Esophagus squamous epithelium (tissue), 5 donors: ENCODE measurements at regions not wholly inside any gene's neighbourhood (a gene's known extent, or its start where the extent isn't known, plus 50 kb on each side); places are given as distances from the start of the nearest gene placed in this dataset.

Experiments
- DNase-seq: peaks from one replicate; lab custom pipeline; 2025; lab: John Stamatoyannopoulos, UW
- H3K27ac ChIP-seq, 4 donors: fragments of 200-600 bp; sonication (generic); one replicate each; pipeline ENCODE4 v1.5.1; 2016 to 2019; ENCODE audit warnings: mild to moderate bottlenecking in 1 of 4
- H3K27me3 ChIP-seq, 4 donors: fragments of 200-600 bp; sonication (generic); 1 replicate in 3 of 4; 2 replicates in 1 of 4; pipeline versions ENCODE4 v1.5.1 to v1.6.0; 2017 to 2021; ENCODE audit warnings: antibody characterized with exemption in 1 of 4
- H3K36me3 ChIP-seq, 3 donors: fragments of 200-600 bp; sonication (generic); one replicate each; pipeline ENCODE4 v1.5.1; 2016 to 2019
- H3K4me1 ChIP-seq, 3 donors: fragments of 200-600 bp; sonication (generic); one replicate each; pipeline ENCODE4 v1.5.1; 2017 to 2019
- H3K4me3 ChIP-seq, 4 donors: fragments of 200-600 bp; sonication (generic); 1 replicate in 3 of 4; 2 replicates in 1 of 4; pipeline ENCODE4 v1.5.1; 2016 to 2019; ENCODE audit warnings: mild to moderate bottlenecking in 2 of 4, moderate library complexity in 1 of 4
- H3K9me3 ChIP-seq, 3 donors: fragments of 200-600 bp; sonication (generic); one replicate each; pipeline ENCODE4 v1.5.1; 2016 to 2019
- POLR2A ChIP-seq, 4 donors: fragments of 450-650 bp; IDR thresholded peaks; one replicate each; pipeline ENCODE4 v1.6.1; 2017; ENCODE audit warnings: antibody characterized with exemption in 4 of 4, mild to moderate bottlenecking in 4 of 4, moderate library complexity in 3 of 4
- WGBS, 2 donors: methylation state at CpG; one replicate each; pipeline ENCODE4 v1.1.5; 2018; 5-methylcytosine and 5-hydroxymethylcytosine counted together
- intact Hi-C: fragments of 100-400 bp; cut with DNase I; formaldehyde crosslinking; loops from one replicate; pipeline ENCODE4 v1.15.0; 2022
- TF ChIP-seq, protein P1 (sequence below), 6 experiments: fragments of 450-650 bp in 4 of 6; fragments of 200-600 bp in 2 of 6; sonication (generic) in 2 of 6; IDR thresholded peaks; one replicate each; pipeline ENCODE4 v1.5.1; 2016 to 2019; ENCODE audit warnings: antibody characterized with exemption in 6 of 6, mild to moderate bottlenecking in 4 of 6, moderate library complexity in 4 of 6
- donor health status: DM: yes; HTN: yes; CAD: no.

DNA sequence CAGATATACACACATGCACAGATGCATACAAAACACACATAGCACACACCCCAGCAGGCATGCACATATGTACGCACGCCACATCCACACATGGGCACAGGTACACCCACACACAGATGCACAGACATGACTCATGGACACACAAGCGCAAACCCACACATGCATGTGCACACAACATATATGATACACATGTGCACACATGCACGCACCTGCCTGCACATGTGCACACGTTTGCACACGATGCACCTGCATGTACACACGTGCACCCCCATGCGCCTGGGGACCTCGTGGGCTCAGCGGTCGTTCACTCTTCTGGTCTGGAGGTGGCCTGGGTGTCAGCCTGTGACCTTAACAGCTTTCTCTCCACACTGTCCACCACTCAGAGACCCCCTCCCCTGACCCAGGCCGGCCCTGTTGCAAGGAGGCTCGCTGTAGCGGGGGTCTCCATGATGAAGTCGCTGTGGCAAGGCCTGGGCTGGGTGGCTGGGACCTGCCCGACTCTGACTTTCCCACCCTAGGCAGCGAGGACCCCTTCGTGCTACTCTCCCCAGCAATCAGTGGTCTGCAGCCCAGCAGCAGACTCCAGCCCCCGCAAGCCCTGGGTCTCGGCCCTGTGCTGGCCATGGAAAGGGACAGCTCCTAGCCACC is 92.1 kb upstream of the TTC34 start:
- no peaks in the 10 kb centered on the region for H3K36me3 ChIP-seq
- intact Hi-C loops, result no loop called here
- peaks cover 0 to 40% (median 0%) of the 10 kb centered on the region in 4 donors for H3K27me3 ChIP-seq

DNA sequence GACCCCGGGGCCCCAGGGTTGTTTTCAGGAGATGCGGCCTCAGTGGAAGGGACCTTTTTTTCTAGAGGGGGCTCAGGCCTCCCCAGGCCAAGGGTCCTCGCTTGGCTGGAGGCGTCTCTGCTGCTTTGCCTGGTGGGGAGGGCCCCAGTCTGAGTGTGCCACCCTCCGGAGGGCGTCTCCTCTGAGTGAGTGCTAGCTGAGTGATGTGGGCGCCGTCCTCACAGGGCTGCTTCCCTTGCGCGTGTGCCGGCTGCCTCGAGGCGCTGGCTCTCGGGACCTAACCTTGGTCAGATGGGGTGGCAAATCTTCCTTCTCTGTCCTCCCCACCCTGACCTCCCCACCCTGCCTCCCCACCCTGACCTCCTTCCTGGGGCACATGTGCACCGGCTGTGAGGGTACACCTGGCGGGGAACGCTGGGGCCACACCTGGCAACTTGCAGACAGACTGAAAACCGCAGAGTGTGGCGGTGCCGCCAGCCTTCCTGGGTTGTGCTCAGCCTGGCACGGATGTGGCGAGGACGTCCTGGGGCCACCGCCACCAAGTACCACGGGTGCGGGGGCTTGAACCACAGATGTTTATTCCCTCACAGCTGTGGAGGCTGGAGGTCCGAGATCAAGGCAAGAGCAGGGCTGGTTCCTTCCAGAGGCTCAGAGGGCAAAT is 93.0 kb upstream of the TTC34 start:
- Histone ChIP-seq H3K36me3 (no peaks in the 10 kb centered on the region), H3K4me1 (no peaks in the 10 kb centered on the region), H3K27me3 (peaks cover 0 to 36% (median 0%) of the 10 kb centered on the region in 4 donors), H3K4me3 (no peak overlapping the region), H3K27ac (no peak overlapping the region), H3K9me3 (peaks cover 0 to 5% (median 0%) of the 10 kb centered on the region in 3 donors)
- intact Hi-C loops, result no loop called here
- 29 to 92% methylated on average over 1 to 4 of the region's 27 CpGs for WGBS, 2 donors
- TF ChIP-seq POLR2A (IDR thresholded peaks at IDR 0.05), result no peak
- TF ChIP-seq, protein P1, sequence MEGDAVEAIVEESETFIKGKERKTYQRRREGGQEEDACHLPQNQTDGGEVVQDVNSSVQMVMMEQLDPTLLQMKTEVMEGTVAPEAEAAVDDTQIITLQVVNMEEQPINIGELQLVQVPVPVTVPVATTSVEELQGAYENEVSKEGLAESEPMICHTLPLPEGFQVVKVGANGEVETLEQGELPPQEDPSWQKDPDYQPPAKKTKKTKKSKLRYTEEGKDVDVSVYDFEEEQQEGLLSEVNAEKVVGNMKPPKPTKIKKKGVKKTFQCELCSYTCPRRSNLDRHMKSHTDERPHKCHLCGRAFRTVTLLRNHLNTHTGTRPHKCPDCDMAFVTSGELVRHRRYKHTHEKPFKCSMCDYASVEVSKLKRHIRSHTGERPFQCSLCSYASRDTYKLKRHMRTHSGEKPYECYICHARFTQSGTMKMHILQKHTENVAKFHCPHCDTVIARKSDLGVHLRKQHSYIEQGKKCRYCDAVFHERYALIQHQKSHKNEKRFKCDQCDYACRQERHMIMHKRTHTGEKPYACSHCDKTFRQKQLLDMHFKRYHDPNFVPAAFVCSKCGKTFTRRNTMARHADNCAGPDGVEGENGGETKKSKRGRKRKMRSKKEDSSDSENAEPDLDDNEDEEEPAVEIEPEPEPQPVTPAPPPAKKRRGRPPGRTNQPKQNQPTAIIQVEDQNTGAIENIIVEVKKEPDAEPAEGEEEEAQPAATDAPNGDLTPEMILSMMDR (IDR thresholded peaks at IDR 0.05), result no peak
- no peak for DNase-seq

More for the DNA sequence above, 92.1 kb upstream of the TTC34 start:
- H3K9me3 ChIP-seq, result peaks cover 0 to 5% (median 0%) of the 10 kb centered on the region in 3 donors
- no peaks in the 10 kb centered on the region for H3K4me1 ChIP-seq
- no peak for DNase-seq
- no peak overlapping the region for H3K4me3 ChIP-seq
- 85 to 86% methylated on average over 7 to 11 of the region's 20 CpGs for WGBS, 2 donors
- TF ChIP-seq, protein P1 (IDR thresholded peaks at IDR 0.05), result no peak
- no peak for TF ChIP-seq POLR2A (IDR thresholded peaks at IDR 0.05)
- no peak overlapping the region for H3K27ac ChIP-seq

DNA sequence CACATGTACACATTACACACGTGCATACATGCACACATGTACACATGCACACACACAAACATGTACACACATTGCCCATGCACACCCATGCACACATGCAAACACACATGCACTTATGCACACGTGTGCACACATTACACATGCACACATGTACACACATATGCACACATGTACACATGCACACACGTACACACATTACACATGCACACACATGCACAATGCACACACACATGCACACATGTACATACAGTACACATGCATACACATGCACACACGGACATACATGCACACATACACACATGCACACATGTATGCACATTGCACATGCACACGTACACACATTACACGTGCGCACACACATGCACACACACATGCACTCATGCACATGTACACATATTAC is 95.3 kb upstream of the TTC34 start:
- H3K4me3 ChIP-seq, result no peak overlapping the region
- peaks cover 0 to 32% (median 0%) of the 10 kb centered on the region in 4 donors for H3K27me3 ChIP-seq
- no peak for DNase-seq
- intact Hi-C loops, result no loop called here
- peaks cover 0 to 5% (median 0%) of the 10 kb centered on the region in 3 donors for H3K9me3 ChIP-seq
- no peaks in the 10 kb centered on the region for H3K4me1 ChIP-seq
- no peak overlapping the region for H3K27ac ChIP-seq
- 85 to 86% methylated on average over 7 of the region's 7 CpGs for WGBS, 2 donors
- TF ChIP-seq, protein P1 (IDR thresholded peaks at IDR 0.05), result no peak
- no peak for TF ChIP-seq POLR2A (IDR thresholded peaks at IDR 0.05)
- no peaks in the 10 kb centered on the region for H3K36me3 ChIP-seq

DNA sequence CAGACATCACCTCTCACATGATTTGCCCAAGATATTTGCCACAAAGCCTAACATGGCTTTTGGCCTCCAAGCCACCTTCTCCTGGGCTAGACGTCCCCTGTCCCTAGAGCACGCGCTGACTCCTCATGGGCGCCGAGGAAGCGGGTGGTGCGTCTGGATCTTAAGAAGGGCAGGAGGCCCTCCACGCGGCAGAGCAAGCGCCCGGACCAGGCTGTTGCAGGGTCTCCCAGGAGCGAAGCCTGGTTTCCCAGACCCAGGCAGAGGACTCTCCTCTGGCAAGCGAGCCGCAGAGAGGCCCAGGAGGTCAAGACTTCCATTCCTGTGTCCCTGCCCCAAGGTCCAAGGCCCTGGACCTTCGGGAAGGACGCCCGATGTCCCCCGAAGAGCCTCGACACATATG is 101.7 kb upstream of the TTC34 start:
- Histone ChIP-seq H3K27ac (no peak overlapping the region), H3K36me3 (no peaks in the 10 kb centered on the region), H3K27me3 (peaks cover 0 to 76% (median 0%) of the 10 kb centered on the region in 4 donors), H3K4me3 (no peak overlapping the region), H3K4me1 (peaks cover 0 to 5% (median 0%) of the 10 kb centered on the region in 3 donors), H3K9me3 (no peaks in the 10 kb centered on the region)
- WGBS, 2 donors, result 100% methylated on average over 1 of the region's 19 CpGs; no CpG with 5 or more reads in 1 of the 2 donors
- intact Hi-C loops, result no loop called here
- no peak for DNase-seq
- TF ChIP-seq POLR2A (IDR thresholded peaks at IDR 0.05), result no peak
- TF ChIP-seq, protein P1 (IDR thresholded peaks at IDR 0.05), result no peak

DNA sequence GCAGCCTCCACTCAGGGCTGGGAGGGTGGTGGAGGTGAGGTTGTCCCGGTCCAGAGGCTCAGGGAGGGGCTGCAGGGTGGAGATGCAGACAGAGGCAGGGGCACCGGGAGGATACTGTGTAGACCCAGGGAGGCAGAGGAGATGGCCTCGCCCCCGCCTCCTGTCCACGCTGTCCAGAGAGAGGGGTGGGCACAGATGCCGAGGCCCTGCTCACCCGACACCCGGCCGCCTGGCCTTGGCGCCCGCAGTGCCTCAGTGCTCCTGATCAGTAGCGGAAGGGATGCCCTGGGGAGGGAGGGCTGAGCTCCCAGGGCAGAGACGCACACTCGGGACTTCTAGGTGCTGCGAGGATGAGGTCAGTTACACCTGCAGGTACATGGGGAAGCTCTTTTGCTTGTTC is 102.7 kb upstream of the TTC34 start:
- intact Hi-C loops, result no loop called here
- no peaks in the 10 kb centered on the region for H3K9me3 ChIP-seq
- H3K36me3 ChIP-seq, result no peaks in the 10 kb centered on the region
- WGBS, 2 donors, result 73% methylated on average over 10 of the region's 15 CpGs; no CpG with 5 or more reads in 1 of the 2 donors
- no peak for TF ChIP-seq POLR2A (IDR thresholded peaks at IDR 0.05)
- TF ChIP-seq, protein P1 (IDR thresholded peaks at IDR 0.05), result no peak
- H3K4me3 ChIP-seq, result no peak overlapping the region
- DNase-seq, result no peak
- peaks cover 0 to 5% (median 0%) of the 10 kb centered on the region in 3 donors for H3K4me1 ChIP-seq
- H3K27ac ChIP-seq, result no peak overlapping the region
- peaks cover 0 to 75% (median 0%) of the 10 kb centered on the region in 4 donors for H3K27me3 ChIP-seq
